Prostate gland (tissue), 2 donors: ENCODE measurements at regions not wholly inside any gene's neighbourhood (a gene's known extent, or its start where the extent isn't known, plus 50 kb on each side); places are given as distances from the start of the nearest gene placed in this dataset.

Experiments
- DNase-seq: peaks from one replicate; pipeline ENCODE4 v3.0.0-alpha.2; 2019; ENCODE audit warnings: low spot score
- H3K27ac ChIP-seq, 2 donors: fragments of 200-600 bp; sonication (generic); 2 replicates each; pipeline ENCODE4 v1.5.1; 2017 to 2019
- H3K27me3 ChIP-seq: fragments of 200-600 bp; sonication (generic); replicated peaks from 2 replicates; pipeline ENCODE4 v1.5.1; 2019; ENCODE audit not compliant: insufficient read depth
- H3K36me3 ChIP-seq, 2 donors: fragments of 200-600 bp; sonication (generic); 1 replicate in 1 of 2; 2 replicates in 1 of 2; pipeline versions ENCODE4 v1.5.1 to v1.8.1; 2017 to 2019
- H3K4me1 ChIP-seq: fragments of 200-600 bp; sonication (generic); replicated peaks from 2 replicates; pipeline ENCODE4 v1.5.1; 2019
- H3K4me3 ChIP-seq, 2 donors: fragments of 200-600 bp; sonication (generic); 2 replicates each; pipeline ENCODE4 v1.5.1; 2017 to 2019
- H3K9me3 ChIP-seq: fragments of 200-600 bp; sonication (generic); 2 replicates; pipeline ENCODE4 v1.5.1; 2017
- CTCF ChIP-seq, 4 experiments: fragments of 200-600 bp in 2 of 4; fragments of 450-650 bp in 2 of 4; sonication (generic) in 2 of 4; IDR thresholded peaks; 1 replicate in 3 of 4; 2 replicates in 1 of 4; pipeline ENCODE4 v1.5.1; 2016 to 2019; ENCODE audit warnings: antibody characterized with exemption in 4 of 4, mild to moderate bottlenecking in 2 of 4, moderate library complexity in 2 of 4
- POLR2A ChIP-seq: fragments of 450-650 bp; IDR thresholded peaks from one replicate; pipeline ENCODE4 v1.6.1; 2016; ENCODE audit warnings: antibody characterized with exemption, mild to moderate bottlenecking
- POLR2AphosphoS5 ChIP-seq: sonication (generic); formaldehyde crosslinking; IDR thresholded peaks from one replicate; pipeline ENCODE4 v1.6.1; 2017; ENCODE audit warnings: antibody characterized with exemption
- WGBS: methylation state at CpG from one replicate; pipeline ENCODE4 v1.1.5; 2018; 5-methylcytosine and 5-hydroxymethylcytosine counted together
- intact Hi-C: fragments of 100-400 bp; cut with DNase I; formaldehyde crosslinking; loops from one replicate; pipeline ENCODE4 v1.14.2; 2022

GRCh38 chr5:24141046-24141445, 503.7 kb downstream of the CDH10 start:
- intact Hi-C loops = no loop called here
- Histone ChIP-seq H3K36me3 (no peaks in the 10 kb centered on the region), H3K27me3 (no peaks in the 10 kb centered on the region), H3K9me3 (no peaks in the 10 kb centered on the region), H3K27ac (no peak overlapping the region), H3K4me3 (no peak overlapping the region), H3K4me1 (no peaks in the 10 kb centered on the region)
- 22% methylated on average over 3 of the region's 3 CpGs for WGBS
- TF ChIP-seq CTCF (IDR thresholded peaks at IDR 0.05) (no peak), POLR2A (no peak), POLR2AphosphoS5 (no peak)
- no peak for DNase-seq

- H3K27ac ChIP-seq = no peak overlapping the region
- TF ChIP-seq POLR2A (no peak), CTCF (IDR thresholded peaks at IDR 0.05) (no peak), POLR2AphosphoS5 (no peak)
- H3K27me3 ChIP-seq = no peaks in the 10 kb centered on the region
- no peaks in the 10 kb centered on the region for H3K36me3 ChIP-seq
- no peaks in the 10 kb centered on the region for H3K4me1 ChIP-seq
- H3K9me3 ChIP-seq = no peaks in the 10 kb centered on the region
- DNase-seq = no peak
- H3K4me3 ChIP-seq = no peak overlapping the region
- 68% methylated on average over 2 of the region's 2 CpGs for WGBS
- intact Hi-C loops = no loop called here
These were observed 502.4 kb downstream of the CDH10 start for GRCh38 chr5:24142341-24142740.

DNA sequence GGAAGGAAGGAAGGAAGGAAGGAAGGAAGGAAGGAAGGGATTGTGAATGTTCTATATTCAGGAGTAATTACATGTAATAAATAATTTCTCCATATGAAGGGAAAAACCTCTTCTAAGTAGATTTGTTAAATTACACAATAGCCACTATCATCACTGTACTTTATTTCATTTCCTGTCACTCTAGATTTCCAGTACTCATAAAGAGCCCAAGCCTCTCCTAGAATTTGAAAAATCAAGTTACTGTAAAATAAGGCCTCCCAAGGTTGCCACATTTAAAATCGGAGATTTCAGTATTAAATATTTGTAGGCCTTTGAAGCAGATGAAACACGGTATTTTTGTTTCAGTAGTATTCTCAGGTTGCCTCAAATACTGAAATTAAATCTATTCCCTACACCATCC, 499.0 kb downstream of the CDH10 start:
- H3K4me1 ChIP-seq = no peaks in the 10 kb centered on the region
- intact Hi-C loops = no loop called here
- no peak overlapping the region for H3K27ac ChIP-seq
- no peak overlapping the region for H3K4me3 ChIP-seq
- H3K9me3 ChIP-seq = no peaks in the 10 kb centered on the region
- WGBS = 95% methylated on average over 2 of the region's 2 CpGs
- H3K27me3 ChIP-seq = no peaks in the 10 kb centered on the region
- H3K36me3 ChIP-seq = no peaks in the 10 kb centered on the region
- no peak for TF ChIP-seq CTCF (IDR thresholded peaks at IDR 0.05)
- TF ChIP-seq POLR2A = no peak
- no peak for TF ChIP-seq POLR2AphosphoS5
- DNase-seq = no peak

- TF ChIP-seq POLR2A (no peak), CTCF (IDR thresholded peaks at IDR 0.05) (no peak), POLR2AphosphoS5 (no peak)
- Histone ChIP-seq H3K9me3 (no peaks in the 10 kb centered on the region), H3K36me3 (no peaks in the 10 kb centered on the region), H3K27me3 (no peaks in the 10 kb centered on the region), H3K4me3 (no peak overlapping the region), H3K4me1 (no peaks in the 10 kb centered on the region), H3K27ac (no peak overlapping the region)
- no peak for DNase-seq
- intact Hi-C loops = no loop called here
- WGBS = 81% methylated on average over 2 of the region's 2 CpGs
These were observed 483.2 kb downstream of the CDH10 start for GRCh38 chr5:24161559-24161958.

DNA sequence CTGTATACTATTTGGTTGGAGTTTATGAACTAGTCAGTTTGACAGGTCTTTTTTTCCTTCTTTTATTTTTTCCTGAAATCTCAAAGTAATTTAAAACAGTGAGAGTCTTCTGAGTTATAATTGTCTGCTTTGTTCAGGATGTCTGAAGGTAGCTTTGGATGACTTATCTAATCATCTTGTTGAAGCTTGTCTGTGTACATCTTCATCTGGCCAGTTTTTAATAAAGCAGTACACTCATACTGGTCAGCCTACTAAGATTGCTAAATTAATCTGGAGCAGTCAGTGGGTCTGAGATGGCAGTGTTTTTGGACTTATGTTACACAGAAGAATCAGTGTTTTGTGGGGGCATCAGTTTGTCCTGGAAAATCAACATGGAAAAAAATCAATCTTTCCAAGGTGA, 482.4 kb downstream of the CDH10 start:
- no peaks in the 10 kb centered on the region for H3K9me3 ChIP-seq
- TF ChIP-seq CTCF (IDR thresholded peaks at IDR 0.05) (no peak), POLR2A (no peak)

More for the DNA sequence above, 482.4 kb downstream of the CDH10 start:
- Histone ChIP-seq H3K4me3 (no peak overlapping the region), H3K27ac (no peak overlapping the region), H3K4me1 (no peaks in the 10 kb centered on the region), H3K36me3 (no peaks in the 10 kb centered on the region), H3K27me3 (no peaks in the 10 kb centered on the region)
- intact Hi-C loops = no loop called here
- no peak for DNase-seq
